ENCODE measurements at regions not wholly inside any gene's neighbourhood (a gene's known extent, or its start where the extent isn't known, plus 50 kb on each side); places are given as distances from the start of the nearest gene placed in this dataset.
"Not testable (repeated sequence)": the region's sequence is repeated elsewhere in the genome, so short reads cannot be mapped to it uniquely, and the experiment has no call there.

DNA sequence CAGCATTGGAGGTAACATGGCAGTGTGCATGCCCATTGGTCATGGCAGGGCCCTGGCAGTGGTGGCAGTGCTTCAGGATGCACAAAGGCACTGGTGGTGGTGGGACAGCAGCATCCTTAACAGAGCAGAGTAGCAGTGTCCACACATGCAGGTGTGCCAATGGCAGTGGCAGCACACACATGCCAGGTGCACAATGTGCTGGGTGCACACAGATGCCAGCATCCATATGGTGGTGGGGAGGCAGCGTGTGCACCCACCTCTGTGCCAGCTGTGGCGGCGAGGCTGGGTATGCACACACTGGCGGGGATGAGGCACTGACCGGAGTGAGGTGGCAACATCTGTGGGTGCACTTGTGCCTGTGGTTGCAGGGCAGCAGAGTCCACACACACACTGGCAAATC lies 150.6 kb downstream of the SI start:
- DNase-seq, result no peak

DNA sequence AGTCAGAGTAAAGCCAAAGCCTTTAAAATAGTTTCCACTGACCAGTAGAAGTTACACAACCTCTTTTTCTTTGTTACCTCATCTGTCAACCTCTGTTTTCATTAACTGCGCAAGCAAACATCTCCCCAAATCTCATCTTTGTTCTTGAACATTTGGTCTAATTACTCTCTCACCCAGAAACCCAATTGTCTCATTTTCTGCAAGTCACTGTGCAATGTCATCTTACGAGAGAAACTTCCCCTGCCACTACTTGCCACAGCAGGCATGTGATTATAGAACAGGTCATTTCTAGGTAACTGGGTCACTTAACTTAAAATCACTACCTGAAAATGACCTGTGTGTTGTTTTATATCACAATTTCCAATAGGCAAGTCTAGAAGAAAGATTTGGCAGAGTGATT lies 159.4 kb downstream of the SI start:
- no peak for DNase-seq

DNA sequence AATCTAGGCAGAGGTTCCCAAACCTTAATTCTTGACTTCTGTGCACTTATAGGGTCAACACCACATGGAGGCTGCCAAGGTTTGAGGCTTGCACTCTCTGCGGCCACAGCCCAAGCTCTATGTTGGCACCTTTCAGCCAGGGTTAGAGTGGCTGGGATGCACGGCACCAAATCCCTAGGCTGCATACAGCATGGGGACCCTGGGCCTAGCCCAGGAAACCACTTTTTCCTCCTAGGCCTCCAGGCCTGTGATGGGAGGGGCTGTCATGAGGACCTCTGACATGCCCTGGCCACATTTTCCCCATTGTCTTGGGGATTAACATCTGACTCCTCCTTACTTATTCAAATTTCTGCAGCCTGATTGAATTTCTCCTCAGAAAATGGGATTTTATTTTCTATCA lies 165.4 kb downstream of the SI start:
- no peak for DNase-seq

DNA sequence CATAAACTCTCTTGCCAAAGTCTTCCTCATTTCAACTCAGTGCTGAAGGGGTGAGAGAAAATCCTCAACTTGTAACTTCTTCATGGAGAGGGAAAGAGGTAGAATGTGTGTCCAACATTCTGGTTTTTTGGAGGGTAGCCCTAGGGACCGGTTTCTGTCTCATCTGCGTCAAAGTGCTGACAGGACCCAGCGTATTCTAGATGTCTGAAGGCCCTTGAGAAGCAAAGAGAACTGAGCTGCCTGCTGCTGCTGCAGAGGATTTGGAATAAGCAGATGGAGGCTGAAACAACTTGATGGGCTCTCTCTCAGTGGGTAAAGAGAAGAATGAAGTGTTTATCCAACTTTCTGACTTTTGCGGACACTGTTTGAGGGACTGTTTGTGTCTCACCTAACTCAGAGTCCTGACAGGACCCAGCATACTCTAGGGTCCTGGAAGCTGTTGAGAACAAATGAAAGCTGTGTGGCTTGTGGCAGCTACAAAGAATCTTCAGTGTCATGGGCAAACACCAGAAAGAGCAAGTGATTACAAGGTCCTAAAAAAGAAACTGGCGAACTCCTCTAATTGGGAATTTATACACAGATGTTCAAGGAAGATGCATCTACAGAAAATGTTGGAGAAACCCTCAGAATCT lies 174.4 kb downstream of the SI start:
- DNase-seq, result no peak

DNA sequence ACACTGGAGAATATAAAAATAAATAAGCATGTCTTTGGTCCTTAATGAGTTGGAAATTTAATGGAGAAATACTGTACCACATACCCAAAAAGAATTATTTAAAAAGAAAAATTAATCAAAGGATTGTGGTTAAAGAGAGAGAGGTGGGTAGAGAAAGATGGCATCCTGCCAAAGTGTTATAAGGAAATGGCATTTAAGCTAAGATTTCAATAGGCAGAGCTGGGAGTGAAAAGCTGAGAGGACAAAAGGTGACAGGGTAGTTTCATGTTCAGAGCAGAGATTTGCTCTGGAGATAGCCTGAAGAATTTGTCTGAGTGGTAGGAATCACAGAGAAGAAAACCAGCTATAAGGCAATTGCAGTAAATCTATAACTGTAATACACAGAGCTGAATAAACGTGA lies 181.0 kb downstream of the SI start:
- DNase-seq, result peak in 1 of 2 experiments; percentile 10

DNA sequence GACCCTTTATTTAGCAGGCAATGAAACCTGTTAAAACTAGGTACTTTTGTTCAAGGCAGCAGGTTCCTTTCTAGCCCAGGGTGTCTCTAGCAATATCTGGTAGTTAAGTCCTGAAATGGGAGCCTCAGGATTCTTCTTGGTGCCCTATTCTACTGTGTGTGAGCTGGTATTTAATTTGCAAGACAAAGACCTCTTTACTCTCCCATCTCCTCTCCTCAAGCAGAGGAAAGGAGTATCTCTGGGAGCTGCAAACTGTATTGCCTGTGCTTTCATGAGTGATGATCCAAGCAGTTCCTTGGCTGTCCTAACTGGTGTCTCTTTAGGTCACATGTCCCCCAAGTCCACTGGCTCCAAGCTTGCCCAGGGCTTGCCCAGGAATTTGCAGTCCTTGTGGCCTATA lies 188.2 kb downstream of the SI start:
- no peak for DNase-seq

DNA sequence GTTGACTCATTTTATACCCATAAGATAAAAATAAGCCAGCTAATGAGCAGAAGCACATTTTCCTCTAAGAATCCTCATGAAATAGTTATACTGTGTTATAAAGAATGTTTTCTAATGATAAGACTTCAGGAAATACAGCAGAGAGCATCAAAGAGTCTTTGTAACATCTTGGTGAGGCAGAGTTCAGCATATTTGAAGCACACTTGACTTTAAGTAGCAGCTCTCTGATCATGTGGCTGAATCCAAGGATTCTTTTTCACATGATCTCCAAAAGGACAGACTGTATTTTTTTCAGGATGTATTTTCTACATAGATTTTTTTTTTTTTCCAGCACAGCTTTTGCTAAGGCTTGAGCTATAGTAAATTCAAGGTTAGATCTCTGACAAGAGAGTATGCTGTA lies 195.1 kb downstream of the SI start:
- no peak for DNase-seq

DNA sequence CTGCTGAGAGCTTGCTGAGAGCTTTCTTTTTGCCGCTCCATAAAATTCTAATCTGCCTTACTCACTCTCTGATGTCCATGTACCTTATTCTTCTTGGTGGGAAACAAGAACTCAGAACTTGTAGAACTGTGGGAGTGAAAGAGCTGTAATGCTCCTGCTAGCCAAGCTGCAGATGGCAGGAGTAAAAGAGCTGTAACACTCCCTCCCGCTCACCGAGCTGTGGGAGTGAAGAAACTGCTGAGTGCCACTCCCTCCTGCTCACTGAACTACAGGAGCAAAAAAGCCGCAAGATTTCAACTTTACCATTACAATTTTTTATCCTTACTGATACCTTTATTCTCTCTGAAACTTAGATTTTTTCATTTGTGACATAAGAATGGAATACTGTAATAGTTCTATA lies 199.1 kb downstream of the SI start:
- no peak for DNase-seq

DNA sequence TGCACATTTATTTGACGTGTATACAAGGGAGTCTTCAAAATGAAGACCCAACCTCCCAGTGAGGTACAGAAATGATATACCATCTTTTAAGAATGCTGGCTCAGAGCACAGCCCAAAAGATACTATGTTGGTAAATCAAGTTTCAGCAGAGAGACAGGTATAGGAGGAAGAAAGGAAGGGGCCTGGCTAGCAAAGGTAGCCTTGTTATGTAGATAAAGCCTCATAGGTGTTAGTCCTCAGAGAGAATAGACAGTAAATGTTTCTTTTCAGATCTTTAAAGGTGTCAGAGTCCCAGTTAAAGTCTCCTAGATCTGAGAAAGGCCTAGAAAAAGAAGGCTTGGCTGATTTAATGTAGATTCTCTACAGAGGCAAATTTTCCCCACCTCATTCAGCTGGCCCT lies 213.8 kb downstream of the SI start:
- no peak for DNase-seq

DNA sequence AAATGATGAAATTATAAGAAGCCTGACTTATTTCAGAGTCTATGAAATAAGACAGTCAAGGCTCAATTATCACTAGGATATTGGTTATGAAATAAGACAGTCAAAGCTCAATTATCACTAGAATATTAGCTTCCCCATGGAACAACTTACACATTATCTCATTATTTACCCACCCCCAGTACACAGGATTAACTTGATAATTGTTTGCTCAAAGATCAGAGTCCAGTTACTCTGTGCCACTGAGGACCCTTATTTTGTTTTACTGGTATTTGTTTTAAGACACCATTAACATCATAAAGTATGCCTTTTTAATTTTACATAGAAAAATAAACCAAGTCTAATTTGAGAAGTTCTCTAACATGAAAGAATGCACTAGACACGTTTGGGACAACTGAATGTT lies 225.4 kb downstream of the SI start:
- no peak for DNase-seq

DNA sequence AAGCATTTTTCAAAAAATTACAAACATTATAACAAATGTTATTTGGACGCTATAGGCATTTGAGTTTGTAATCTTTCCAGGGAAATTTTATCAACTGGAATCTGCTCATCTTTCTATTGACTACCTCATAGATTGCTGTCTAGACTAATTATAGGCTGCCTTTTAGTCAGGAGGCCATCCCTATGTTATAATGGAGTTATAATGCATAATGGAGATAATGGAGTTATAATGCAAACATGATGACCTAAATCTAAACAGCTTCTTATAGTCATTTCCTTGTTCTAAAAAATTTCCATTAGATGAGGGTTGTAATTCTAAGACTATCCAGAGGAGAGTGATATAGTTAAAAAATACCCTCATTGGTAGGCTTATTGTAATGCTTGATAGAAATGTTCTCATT lies 226.4 kb downstream of the SI start:
- DNase-seq, result no peak

DNA sequence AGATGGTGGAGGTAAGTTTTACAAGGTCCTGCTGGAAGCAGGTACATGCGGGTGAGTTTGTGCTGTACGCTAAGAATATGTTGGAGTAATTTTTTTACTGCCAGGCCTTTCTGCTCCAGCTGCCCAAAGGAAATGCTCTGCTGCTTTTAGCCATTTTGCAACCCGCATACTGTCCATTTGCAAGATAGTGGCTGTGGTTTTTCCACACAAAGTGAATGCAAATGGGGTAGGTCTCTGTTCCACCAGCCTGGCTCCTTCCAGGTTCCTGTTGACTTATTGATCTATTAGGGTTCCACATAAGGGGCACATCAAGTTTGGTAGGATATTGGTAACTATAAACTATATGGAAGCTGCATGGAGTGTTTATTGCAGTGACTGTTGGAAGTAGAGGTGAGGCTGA lies 227.1 kb downstream of the SI start:
- no peak for DNase-seq

DNA sequence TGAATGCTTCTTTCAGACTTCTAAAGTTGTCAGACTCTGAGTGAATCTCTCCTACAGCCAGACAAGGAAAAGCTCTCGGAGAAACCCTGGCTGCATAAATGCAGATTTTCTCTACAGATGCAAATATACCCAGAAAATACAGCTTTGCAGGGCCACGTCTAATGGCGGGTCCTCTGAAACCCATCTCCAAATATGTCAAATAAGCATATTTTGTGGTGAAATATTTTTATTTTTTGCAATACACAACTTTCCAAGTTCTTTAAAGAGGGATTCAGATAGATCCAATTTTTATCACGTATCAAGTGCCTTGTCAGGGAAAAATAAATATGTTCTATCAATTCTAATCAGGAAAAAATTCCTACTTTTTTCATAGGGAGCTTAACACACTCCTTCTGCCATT lies 229.4 kb downstream of the SI start:
- DNase-seq, result no peak

DNA sequence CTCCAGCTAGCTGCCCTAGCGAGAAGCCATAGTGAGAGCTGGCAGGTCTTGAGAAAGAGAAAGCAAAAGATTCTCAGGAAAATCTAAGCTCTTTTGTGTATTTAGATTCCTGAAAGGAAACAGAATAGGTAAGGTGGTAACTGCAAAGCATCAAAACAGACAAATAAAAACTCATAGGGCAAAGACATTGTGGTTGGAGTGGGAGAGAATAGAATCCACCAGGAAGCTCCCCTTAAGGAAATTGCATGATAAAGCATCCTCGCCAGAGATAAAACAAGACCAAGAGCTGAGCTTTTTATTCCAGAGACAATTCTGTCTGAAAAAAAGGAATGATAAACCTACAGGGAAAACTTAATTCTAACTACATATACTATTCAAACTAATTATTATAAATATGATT lies 232.6 kb downstream of the SI start:
- DNase-seq, result no peak

DNA sequence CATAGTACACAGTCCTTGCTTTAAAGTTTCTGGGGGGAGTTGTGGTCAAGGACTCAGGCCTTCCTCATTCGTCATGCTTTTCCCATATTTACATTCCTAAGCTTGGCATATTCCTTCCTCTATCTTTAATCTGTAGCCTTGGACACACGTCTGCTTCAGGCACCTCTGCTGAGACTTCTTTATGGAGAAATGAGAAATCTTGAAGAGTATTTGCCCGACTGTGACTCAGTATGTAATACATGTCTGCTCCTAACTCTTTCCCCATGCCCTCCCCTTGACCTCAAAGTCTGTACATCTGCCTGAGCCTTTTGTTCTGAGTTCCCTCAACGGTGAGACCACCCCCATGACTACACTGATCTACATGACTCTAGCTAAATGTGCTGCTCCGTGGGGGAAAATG lies 246.1 kb downstream of the SI start:
- no peak for DNase-seq

DNA sequence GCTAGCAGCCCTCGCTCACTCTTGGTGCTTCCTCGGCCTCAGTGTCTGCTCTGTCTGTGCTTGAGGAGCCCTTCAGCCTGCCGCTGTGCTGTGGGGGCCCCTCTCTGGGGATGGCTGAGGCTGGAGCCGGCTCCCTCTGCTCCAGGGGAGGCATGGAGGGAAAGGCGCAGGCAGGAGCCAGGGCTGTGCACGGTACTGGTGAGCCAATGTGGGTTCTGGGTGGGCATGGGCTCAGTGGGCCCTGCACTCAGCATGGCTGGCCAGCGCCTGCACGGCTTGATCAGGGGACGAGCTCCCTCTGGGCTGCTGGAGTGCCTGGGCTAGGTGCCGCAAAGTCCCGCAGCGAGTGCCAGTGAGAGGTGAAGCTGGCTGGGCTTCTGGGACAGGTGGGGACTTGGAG lies 260.0 kb downstream of the SI start:
- DNase-seq, result no peak

DNA sequence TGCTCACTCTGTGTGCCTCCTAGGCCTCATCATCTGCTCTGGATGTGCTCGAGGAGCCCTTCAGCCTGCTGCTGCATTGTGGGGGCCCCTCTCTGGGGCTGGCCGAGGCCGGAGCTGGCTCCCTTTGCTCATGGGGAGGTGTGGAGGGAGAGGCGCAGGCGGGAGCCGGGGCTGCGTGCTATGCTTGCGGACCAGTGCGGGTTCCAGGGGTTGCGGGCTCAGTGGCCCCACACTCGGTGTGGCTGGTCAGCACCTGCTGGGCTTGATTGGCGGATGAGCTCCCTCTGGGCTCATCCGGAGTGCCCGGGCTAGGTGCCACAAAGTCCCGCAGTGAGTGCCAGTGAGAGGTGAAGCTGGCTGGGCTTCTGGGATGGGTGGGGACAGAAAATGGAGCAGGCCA lies 264.2 kb downstream of the SI start:
- DNase-seq, result no peak

DNA sequence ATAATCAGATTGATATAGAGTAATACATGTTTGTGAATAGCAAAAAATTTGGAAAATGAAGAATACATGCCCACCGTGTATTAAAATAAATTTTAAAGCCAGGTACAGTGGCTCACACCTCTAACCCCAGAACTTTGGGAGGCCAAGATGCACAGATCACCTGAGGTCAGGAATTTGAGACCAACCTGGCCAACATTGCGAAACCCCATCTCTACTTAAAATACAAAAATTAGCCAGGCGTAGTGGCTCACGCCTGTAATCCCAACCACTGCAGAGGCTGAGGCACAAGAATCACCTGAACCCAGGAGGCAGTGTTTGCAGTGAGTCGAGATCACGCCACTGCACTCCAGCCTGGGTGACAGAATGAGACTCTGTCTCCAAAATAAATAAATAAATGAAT lies 266.3 kb downstream of the SI start:
- no peak for DNase-seq

DNA sequence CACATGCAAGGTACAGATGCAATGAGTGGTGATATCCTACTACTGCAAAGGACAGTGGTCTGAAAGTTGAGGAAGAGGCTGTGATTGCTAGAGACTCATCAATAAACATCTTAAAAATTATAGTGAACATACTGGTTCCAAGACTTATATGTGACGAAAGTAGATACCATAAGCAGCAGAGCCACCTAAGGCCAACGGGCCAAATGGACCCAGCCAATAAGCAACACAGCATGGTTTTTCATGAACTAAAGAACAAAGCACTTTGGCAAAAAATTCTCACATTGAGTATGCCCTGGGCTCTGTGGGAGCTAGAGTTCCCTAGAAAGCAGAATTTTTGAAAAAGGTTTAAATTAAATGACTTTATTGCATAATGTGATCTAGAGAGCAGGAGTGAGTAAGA lies 272.1 kb downstream of the SI start:
- DNase-seq, result no peak

DNA sequence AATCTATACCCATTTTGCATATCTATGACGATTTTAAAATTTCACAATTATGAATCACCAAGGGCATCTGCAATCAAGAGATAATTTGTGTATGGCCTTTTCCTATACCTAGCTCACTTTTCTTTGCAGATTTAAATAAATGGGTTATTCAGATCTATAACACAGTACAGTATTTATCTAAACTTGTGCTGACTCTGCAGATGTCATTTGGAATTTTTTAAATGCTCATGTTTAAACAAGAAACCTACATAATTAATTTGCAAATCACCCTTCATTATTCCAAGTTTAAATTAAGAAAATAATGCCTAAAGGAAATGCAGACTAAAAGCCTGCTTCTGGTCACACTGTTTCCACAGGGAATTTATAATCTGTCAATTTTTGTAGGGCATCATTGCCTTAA lies 284.2 kb downstream of the SI start:
- DNase-seq, result no peak

DNA sequence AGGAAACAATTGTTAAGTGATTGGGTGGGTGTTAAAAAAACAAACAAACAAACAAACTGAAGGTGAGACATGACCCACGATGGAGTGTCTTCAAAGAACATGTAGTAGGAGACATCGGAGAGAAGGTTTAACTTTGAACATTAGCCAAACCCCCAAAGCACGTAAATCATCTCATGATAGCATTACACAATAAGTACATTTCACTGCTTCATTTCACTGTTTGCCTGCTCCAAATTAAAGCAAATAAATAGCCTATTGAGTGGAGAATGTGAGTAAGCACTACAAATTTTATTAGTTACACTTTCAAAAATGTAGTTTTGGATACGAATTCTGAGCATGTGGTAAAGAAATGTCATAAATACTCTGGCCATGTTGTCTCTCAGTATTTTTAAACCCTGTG lies 287.0 kb downstream of the SI start:
- DNase-seq, result no peak

DNA sequence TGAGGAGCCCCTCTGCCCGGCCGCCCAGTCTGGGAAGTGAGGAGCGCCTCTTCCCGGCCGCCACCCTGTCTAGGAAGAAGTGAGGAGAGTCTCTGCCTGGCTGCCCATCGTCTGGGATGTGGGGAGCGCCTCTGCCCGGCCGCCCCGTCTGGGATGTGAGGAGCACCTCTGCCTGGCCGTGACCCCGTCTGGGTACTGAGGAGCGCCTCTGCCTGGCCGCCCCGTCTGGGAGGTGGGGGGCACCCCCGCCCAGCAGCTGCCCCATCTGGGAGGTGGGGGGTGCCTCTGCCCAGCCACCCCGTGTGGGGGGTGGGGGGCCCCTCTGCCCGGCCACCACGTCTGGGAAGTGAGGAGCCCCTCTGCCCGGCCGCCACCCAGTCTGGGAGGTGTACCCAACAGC lies 293.9 kb downstream of the SI start:
- DNase-seq, result not testable (repeated sequence)

DNA sequence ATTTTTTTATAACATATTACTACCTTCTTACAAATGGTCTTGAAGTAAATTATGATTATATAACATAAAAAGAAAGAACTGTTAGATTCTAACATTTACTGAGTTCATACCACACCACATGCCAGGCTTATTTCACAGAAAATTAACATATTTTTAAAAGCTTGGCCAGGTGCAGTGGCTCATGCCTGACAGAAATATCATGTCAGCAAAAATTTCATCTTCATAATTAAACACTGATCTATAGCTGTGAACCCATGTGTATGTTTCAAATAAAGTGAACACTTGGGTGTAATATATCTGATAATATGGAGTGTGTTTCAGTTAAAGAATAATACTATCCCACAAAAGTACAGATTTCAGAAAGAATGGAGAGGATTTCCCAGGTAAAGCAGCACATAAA lies 296.5 kb downstream of the SI start:
- DNase-seq, result no peak

DNA sequence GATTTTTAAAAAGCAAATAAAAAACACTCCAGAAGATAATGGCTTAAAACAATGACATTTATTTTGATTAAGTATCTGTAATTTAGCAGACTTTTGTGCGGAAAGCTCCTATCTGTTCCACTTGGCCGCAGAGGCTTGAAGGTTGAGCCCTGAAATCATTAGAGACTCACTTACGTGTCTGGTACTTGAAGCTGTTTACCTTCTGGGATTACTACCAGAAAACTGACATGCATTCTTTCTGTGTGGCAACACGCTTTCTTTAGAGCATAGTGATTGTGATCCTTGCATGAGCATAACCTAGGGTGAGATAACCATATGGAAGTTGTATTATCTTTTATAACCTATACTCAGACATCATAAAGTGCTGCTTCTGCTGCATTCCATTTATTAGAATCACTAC lies 298.5 kb downstream of the SI start:
- no peak for DNase-seq

DNA sequence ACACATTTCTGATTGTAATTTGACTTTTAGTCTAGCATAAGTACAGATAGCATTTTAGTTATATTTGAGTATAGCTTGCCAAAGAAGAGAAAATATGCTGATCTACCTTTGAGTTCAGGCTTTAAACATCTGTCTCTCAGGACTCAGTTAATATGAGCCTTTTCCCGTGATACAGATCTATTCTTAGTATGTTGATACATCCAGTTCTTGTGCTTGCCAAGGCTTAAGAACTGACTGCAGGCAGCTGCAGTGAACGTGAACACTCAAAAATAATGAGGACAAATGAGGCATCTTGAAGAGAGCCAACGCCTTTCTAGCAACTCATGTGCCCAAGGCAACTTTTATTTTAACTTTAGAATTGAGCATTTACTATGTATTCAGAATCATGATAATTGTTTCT lies 325.5 kb downstream of the SI start:
- DNase-seq, result no peak

DNA sequence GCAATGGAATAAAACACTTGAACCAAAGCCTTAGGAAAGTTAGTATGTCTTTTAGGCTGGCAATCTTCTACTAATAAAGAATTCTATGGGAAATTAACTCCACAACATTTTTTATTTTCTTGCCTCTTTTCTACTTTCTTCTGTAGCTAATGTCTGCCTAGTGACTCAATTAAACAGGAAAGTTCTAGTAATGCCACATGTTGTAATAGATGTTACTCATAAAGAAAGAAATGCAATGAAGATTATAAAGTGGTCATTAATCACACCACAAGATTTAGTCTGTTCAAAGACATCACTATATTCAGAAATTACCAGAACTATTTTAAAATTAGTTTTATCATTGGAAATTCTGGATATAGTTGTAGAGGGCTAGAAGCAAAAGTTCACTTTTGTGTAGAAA lies 329.7 kb downstream of the SI start:
- DNase-seq, result no peak
